ENCODE measurements at regions not wholly inside any gene's neighbourhood (a gene's known extent, or its start where the extent isn't known, plus 50 kb on each side); places are given as distances from the start of the nearest gene placed in this dataset.

GRCh38 chr7:156019776-156020565 is 207.7 kb upstream of the SHH start:
- Mint-ChIP-seq H3K4me1 (ENCODE audit: low read depth) (no peaks in the 10 kb centered on the region), H3K27ac (no peak overlapping the region), H3K4me3 (no peak overlapping the region), H3K9me3 (no peaks in the 10 kb centered on the region), H3K27me3 (peaks cover 4% of the 10 kb centered on the region), H3K36me3 (ENCODE audit: low read depth) (no peaks in the 10 kb centered on the region)
- H3K27me3 ChIP-seq (ENCODE audit: control insufficient read depth in 1 of 2, insufficient read depth in 2 of 2, low read length in 2 of 2): peaks cover 0 to 3% of the 10 kb centered on the region in 2 experiments
- TF ChIP-seq CTCF (IDR thresholded peaks at IDR 0.05): no peak
- H3K36me3 ChIP-seq (ENCODE audit: insufficient read depth, low read length): no peaks in the 10 kb centered on the region
- no peak for DNase-seq
- H3K4me1 ChIP-seq (ENCODE audit: insufficient read depth, low read length): no peaks in the 10 kb centered on the region
- H3K4me3 ChIP-seq (ENCODE audit: low read length): no peak overlapping the region
- CTCF ChIA-PET: no interaction called here
- no peak for ATAC-seq (ENCODE audit: poor library complexity)
- intact Hi-C loops (cut with DNase I, micrococcal nuclease): no loop called here
- no peak overlapping the region for H3K27ac ChIP-seq (ENCODE audit: low read depth in 1 of 2, low read length in 2 of 2)
- H3K9me3 ChIP-seq (ENCODE audit: control insufficient read depth in 1 of 2, insufficient read depth in 1 of 2, low read length in 2 of 2): peaks cover 0 to 22% of the 10 kb centered on the region in 2 experiments
- POLR2A ChIA-PET: no interaction called here

GRCh38 chr7:156019308-156019707 is 207.0 kb upstream of the SHH start:
- Mint-ChIP-seq H3K4me1 (ENCODE audit: low read depth) (no peaks in the 10 kb centered on the region), H3K27me3 (peaks cover 4% of the 10 kb centered on the region), H3K4me3 (no peak overlapping the region), H3K36me3 (ENCODE audit: low read depth) (no peaks in the 10 kb centered on the region), H3K27ac (no peak overlapping the region), H3K9me3 (no peaks in the 10 kb centered on the region)
- intact Hi-C loops (cut with DNase I, micrococcal nuclease): no loop called here
- H3K4me3 ChIP-seq (ENCODE audit: low read length): no peak overlapping the region
- CTCF ChIA-PET: no interaction called here
- DNase-seq (no peak), ATAC-seq (ENCODE audit: poor library complexity) (no peak)
- H3K36me3 ChIP-seq (ENCODE audit: insufficient read depth, low read length): no peaks in the 10 kb centered on the region
- POLR2A ChIA-PET: no interaction called here
- TF ChIP-seq CTCF (IDR thresholded peaks at IDR 0.05): no peak
- peaks cover 0 to 22% of the 10 kb centered on the region in 2 experiments for H3K9me3 ChIP-seq (ENCODE audit: control insufficient read depth in 1 of 2, insufficient read depth in 1 of 2, low read length in 2 of 2)
- H3K4me1 ChIP-seq (ENCODE audit: insufficient read depth, low read length): no peaks in the 10 kb centered on the region
- no peak overlapping the region for H3K27ac ChIP-seq (ENCODE audit: low read depth in 1 of 2, low read length in 2 of 2)
- peaks cover 0 to 3% of the 10 kb centered on the region in 2 experiments for H3K27me3 ChIP-seq (ENCODE audit: control insufficient read depth in 1 of 2, insufficient read depth in 2 of 2, low read length in 2 of 2)

GRCh38 chr7:156017916-156018700 is 205.8 kb upstream of the SHH start:
- Mint-ChIP-seq H3K9me3 (peaks cover 2% of the 10 kb centered on the region), H3K27me3 (peaks cover 4% of the 10 kb centered on the region), H3K27ac (no peak overlapping the region), H3K36me3 (ENCODE audit: low read depth) (no peaks in the 10 kb centered on the region), H3K4me3 (no peak overlapping the region), H3K4me1 (ENCODE audit: low read depth) (no peaks in the 10 kb centered on the region)
- TF ChIP-seq CTCF (IDR thresholded peaks at IDR 0.05): no peak
- no peak for DNase-seq
- Histone ChIP-seq H3K9me3 (ENCODE audit: control insufficient read depth in 1 of 2, insufficient read depth in 1 of 2, low read length in 2 of 2) (peaks cover 0 to 19% of the 10 kb centered on the region in 2 experiments), H3K4me1 (ENCODE audit: insufficient read depth, low read length) (no peaks in the 10 kb centered on the region), H3K27me3 (ENCODE audit: control insufficient read depth in 1 of 2, insufficient read depth in 2 of 2, low read length in 2 of 2) (peaks cover 0 to 3% of the 10 kb centered on the region in 2 experiments), H3K27ac (ENCODE audit: low read depth in 1 of 2, low read length in 2 of 2) (no peak overlapping the region), H3K4me3 (ENCODE audit: low read length) (no peak overlapping the region), H3K36me3 (ENCODE audit: insufficient read depth, low read length) (no peaks in the 10 kb centered on the region)
- ChIA-PET POLR2A (no interaction called here), CTCF (no interaction called here)
- intact Hi-C loops (cut with DNase I, micrococcal nuclease): no loop called here
- no peak for ATAC-seq (ENCODE audit: poor library complexity)

All from CD4-positive, alpha-beta T cell (primary cell).